SK-N-SH treated with all-trans-retinoic acid at 6 μM for 48 hours (cell line): ENCODE measurements at regions not wholly inside any gene's neighbourhood (a gene's known extent, or its start where the extent isn't known, plus 50 kb on each side); places are given as distances from the start of the nearest gene placed in this dataset.

ENCODE experiments used
- ATAC-seq: fragments of 200-7000 bp; cut with Tn5 transposase; 3 replicates; pipeline ENCODE4 v1.9.1; 2020; ENCODE audit warnings: mild to moderate bottlenecking, moderate library complexity
- ARNTL ChIP-seq: fragments of 450-650 bp; formaldehyde crosslinking; IDR thresholded peaks from 2 replicates; pipeline ENCODE4 v1.5.0; 2020; ENCODE audit warnings: low read depth, mild to moderate bottlenecking, moderate library complexity, borderline replicate concordance
- BACH2 ChIP-seq: fragments of 250-450 bp; sonication (Bioruptor Pico); IDR thresholded peaks from 2 replicates; pipeline ENCODE4 v1.9.0; 2021; ENCODE audit warnings: mild to moderate bottlenecking, borderline replicate concordance
- CREB5 ChIP-seq: fragments of 250-450 bp; sonication (Bioruptor Pico); IDR thresholded peaks from 2 replicates; pipeline ENCODE4 v1.5.1; 2020; ENCODE audit warnings: low read depth, mild to moderate bottlenecking, moderate library complexity
- CSDC2 ChIP-seq: fragments of 250-450 bp; sonication (Bioruptor Pico); IDR thresholded peaks from 2 replicates; pipeline ENCODE4 v1.5.0; 2020; ENCODE audit warnings: mild to moderate bottlenecking, moderate library complexity
- GLIS3 ChIP-seq: fragments of 250-450 bp; sonication (Bioruptor Pico); IDR thresholded peaks from 2 replicates; pipeline ENCODE4 v1.5.0; 2020; ENCODE audit warnings: mild to moderate bottlenecking, moderate library complexity
- ISL1 ChIP-seq: fragments of 250-450 bp; sonication (Bioruptor Pico); IDR thresholded peaks from 2 replicates; pipeline ENCODE4 v2.1.2; 2022; ENCODE audit warnings: mild to moderate bottlenecking, moderate library complexity
- OSR1 ChIP-seq: fragments of 250-450 bp; sonication (Bioruptor Pico); IDR thresholded peaks from 2 replicates; pipeline ENCODE4 v1.8.0; 2022; ENCODE audit warnings: moderate library complexity, mild to moderate bottlenecking, inconsistent platforms
- PATZ1 ChIP-seq: fragments of 250-450 bp; sonication (Bioruptor Pico); IDR thresholded peaks from 2 replicates; pipeline ENCODE4 v1.8.0; 2020; ENCODE audit warnings: mild to moderate bottlenecking, moderate library complexity, borderline replicate concordance
- POU6F1 ChIP-seq: fragments of 250-450 bp; sonication (Bioruptor Pico); IDR thresholded peaks from 2 replicates; pipeline ENCODE4 v1.8.0; 2021; ENCODE audit warnings: low read depth, mild to moderate bottlenecking, moderate library complexity, borderline replicate concordance
- PPARA ChIP-seq: fragments of 250-450 bp; sonication (Bioruptor Pico); IDR thresholded peaks from 2 replicates; pipeline ENCODE4 v1.5.0; 2020; ENCODE audit warnings: mild to moderate bottlenecking, borderline replicate concordance
- RARB ChIP-seq: fragments of 250-450 bp; sonication (Bioruptor Pico); IDR thresholded peaks from 2 replicates; pipeline ENCODE4 v1.8.0; 2021; ENCODE audit warnings: mild to moderate bottlenecking, moderate library complexity
- SNAI2 ChIP-seq: fragments of 250-450 bp; sonication (Bioruptor Pico); IDR thresholded peaks from 2 replicates; pipeline ENCODE4 v1.5.0; 2020; ENCODE audit warnings: mild to moderate bottlenecking, moderate library complexity
- TCF4 ChIP-seq: fragments of 250-450 bp; sonication (Bioruptor Pico); IDR thresholded peaks from 2 replicates; pipeline ENCODE4 v1.8.0; 2021; ENCODE audit warnings: mild to moderate bottlenecking, moderate library complexity, borderline replicate concordance
- TOX ChIP-seq: fragments of 250-450 bp; sonication (Bioruptor Pico); IDR thresholded peaks from 2 replicates; pipeline ENCODE4 v1.8.0; 2021; ENCODE audit warnings: mild to moderate bottlenecking, moderate library complexity, borderline replicate concordance
- ZC3H10 ChIP-seq: fragments of 250-450 bp; sonication (Bioruptor Pico); IDR thresholded peaks from 2 replicates; pipeline ENCODE4 v1.5.1; 2021; ENCODE audit warnings: mild to moderate bottlenecking, moderate library complexity
- ZFP3 ChIP-seq: fragments of 250-450 bp; sonication (Bioruptor Pico); IDR thresholded peaks from 2 replicates; pipeline ENCODE4 v1.5.0; 2020; ENCODE audit warnings: mild to moderate bottlenecking, moderate library complexity
- ZFP30 ChIP-seq: fragments of 450-650 bp; formaldehyde crosslinking; IDR thresholded peaks from 2 replicates; pipeline ENCODE4 v1.5.0; 2022; ENCODE audit warnings: mild to moderate bottlenecking, moderate library complexity
- ZNF565 ChIP-seq: fragments of 450-650 bp; formaldehyde crosslinking; conservative IDR thresholded peaks from 2 replicates; pipeline ENCODE4 v1.5.0; 2020; ENCODE audit warnings: low read depth, mild to moderate bottlenecking, moderate library complexity
- ZNF70 ChIP-seq: fragments of 450-650 bp; formaldehyde crosslinking; IDR thresholded peaks from 2 replicates; pipeline ENCODE4 v1.5.0; 2020; ENCODE audit warnings: mild to moderate bottlenecking, moderate library complexity
- ZNF8 ChIP-seq: fragments of 450-650 bp; formaldehyde crosslinking; IDR thresholded peaks from 2 replicates; pipeline ENCODE4 v1.5.0; 2020; ENCODE audit warnings: mild to moderate bottlenecking, moderate library complexity
- TF ChIP-seq, protein P1 (sequence below): fragments of 250-450 bp; sonication (Bioruptor Pico); IDR thresholded peaks from 2 replicates; pipeline ENCODE4 v1.5.1; 2021; ENCODE audit warnings: mild to moderate bottlenecking, moderate library complexity

DNA sequence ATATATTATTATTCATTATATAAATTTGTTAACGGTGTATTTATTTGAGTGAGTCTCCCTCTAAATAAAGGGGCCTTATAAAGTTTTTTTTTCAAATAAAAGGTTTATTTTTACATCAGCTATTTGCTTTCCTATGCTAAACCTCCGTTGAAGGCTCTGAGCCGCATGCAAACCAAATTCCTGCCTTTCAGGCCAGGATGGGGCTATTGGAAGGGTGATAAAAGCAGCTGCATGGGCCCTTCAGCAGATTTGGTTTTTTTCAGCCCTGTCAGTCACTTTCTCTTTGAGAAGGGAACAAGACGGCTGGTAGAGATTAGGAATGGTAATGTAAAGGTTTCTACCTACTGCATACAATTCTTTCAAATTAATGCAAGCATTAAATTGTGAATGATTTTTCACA lies 244.2 kb downstream of the WNT5A start (continued):
- TF ChIP-seq ZNF565 (no peak), ZFP3 (no peak), PPARA (CRISPR knock-in tag) (no peak), ARNTL (CRISPR knock-in tag) (no peak), RARB (CRISPR knock-in tag) (no peak), GLIS3 (CRISPR knock-in tag) (no peak), ZC3H10 (CRISPR knock-in tag) (no peak), TOX (no peak)

GRCh38 chr3:55241098-55241497 lies 246.0 kb downstream of the WNT5A start:
- TF ChIP-seq PPARA (CRISPR knock-in tag) (no peak), RARB (CRISPR knock-in tag) (no peak), PATZ1 (no peak)

DNA sequence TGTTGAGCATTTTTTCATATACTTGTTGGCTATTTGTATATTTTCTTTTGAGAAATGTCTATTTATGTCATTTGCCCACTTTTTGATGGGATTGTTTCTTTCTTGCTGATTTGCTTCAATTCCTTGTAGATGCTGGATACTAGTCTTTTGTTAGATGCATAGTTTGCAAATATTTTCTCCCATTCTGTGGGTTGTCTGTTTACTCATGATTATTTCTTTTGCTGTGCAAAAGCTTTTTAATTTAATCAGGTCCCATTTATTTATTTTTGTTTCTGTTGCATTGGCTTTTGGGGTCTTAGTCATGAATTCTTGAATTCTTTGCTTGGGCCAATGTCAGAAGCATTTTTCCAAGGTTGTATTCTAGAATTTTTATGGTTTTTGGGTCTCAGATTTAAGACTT lies 251.7 kb downstream of the WNT5A start:
- TF ChIP-seq PATZ1: no peak
- TF ChIP-seq BACH2 (CRISPR knock-in tag): no peak
- TF ChIP-seq ZNF8 (CRISPR knock-in tag): no peak
- no peak for TF ChIP-seq CSDC2
- TF ChIP-seq ARNTL (CRISPR knock-in tag): no peak
- no peak for TF ChIP-seq GLIS3 (CRISPR knock-in tag)
- TF ChIP-seq SNAI2 (CRISPR knock-in tag): no peak
- no peak for TF ChIP-seq TCF4 (CRISPR knock-in tag)
- TF ChIP-seq ZNF70 (CRISPR knock-in tag): no peak
- no peak for TF ChIP-seq OSR1 (CRISPR knock-in tag)
- no peak for TF ChIP-seq ZFP3
- TF ChIP-seq ISL1 (CRISPR knock-in tag): no peak
- no peak for TF ChIP-seq POU6F1
- TF ChIP-seq, protein P1, sequence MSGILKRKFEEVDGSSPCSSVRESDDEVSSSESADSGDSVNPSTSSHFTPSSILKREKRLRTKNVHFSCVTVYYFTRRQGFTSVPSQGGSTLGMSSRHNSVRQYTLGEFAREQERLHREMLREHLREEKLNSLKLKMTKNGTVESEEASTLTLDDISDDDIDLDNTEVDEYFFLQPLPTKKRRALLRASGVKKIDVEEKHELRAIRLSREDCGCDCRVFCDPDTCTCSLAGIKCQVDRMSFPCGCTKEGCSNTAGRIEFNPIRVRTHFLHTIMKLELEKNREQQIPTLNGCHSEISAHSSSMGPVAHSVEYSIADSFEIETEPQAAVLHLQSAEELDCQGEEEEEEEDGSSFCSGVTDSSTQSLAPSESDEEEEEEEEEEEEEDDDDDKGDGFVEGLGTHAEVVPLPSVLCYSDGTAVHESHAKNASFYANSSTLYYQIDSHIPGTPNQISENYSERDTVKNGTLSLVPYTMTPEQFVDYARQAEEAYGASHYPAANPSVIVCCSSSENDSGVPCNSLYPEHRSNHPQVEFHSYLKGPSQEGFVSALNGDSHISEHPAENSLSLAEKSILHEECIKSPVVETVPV (CRISPR knock-in tag): no peak
- no peak for TF ChIP-seq ZNF565
- no peak for TF ChIP-seq ZFP30 (CRISPR knock-in tag)
- TF ChIP-seq PPARA (CRISPR knock-in tag): no peak
- ATAC-seq: no peak

More at GRCh38 chr3:55241098-55241497, 246.0 kb downstream of the WNT5A start:
- no peak for ATAC-seq

- no peak for ATAC-seq
- no peak for TF ChIP-seq CREB5 (CRISPR knock-in tag)
- no peak for TF ChIP-seq ZC3H10 (CRISPR knock-in tag)
- no peak for TF ChIP-seq ARNTL (CRISPR knock-in tag)
- TF ChIP-seq BACH2 (CRISPR knock-in tag): no peak
- TF ChIP-seq TOX: no peak
These were observed 260.4 kb downstream of the WNT5A start for GRCh38 chr3:55226696-55227095.
